HG02610 (cell line): ENCODE measurements at regions not wholly inside any gene's neighbourhood (a gene's known extent, or its start where the extent isn't known, plus 50 kb on each side); places are given as distances from the start of the nearest gene placed in this dataset.
"Not testable (repeated sequence)": the region's sequence is repeated elsewhere in the genome, so short reads cannot be mapped to it uniquely, and the experiment has no call there.

Source experiments
- ATAC-seq: cut with Tn5 transposase; IDR thresholded peaks from one replicate; pipeline ENCODE4 v1.9.1; 2021; ENCODE audit warnings: mild to moderate bottlenecking, moderate library complexity; ENCODE audit not compliant: unreplicated experiment

GRCh38 chr16:26382586-26382985, 684.1 kb upstream of the C16orf82 start:
- no peak for ATAC-seq

GRCh38 chr16:26386096-26386495, 680.6 kb upstream of the C16orf82 start:
- ATAC-seq = no peak

GRCh38 chr16:26391833-26392232, 674.9 kb upstream of the C16orf82 start:
- no peak for ATAC-seq

- no peak for ATAC-seq
These were observed 672.3 kb upstream of the C16orf82 start for GRCh38 chr16:26394409-26394808.

GRCh38 chr16:26395700-26396099, 671.0 kb upstream of the C16orf82 start:
- no peak for ATAC-seq

- ATAC-seq = no peak
These were observed 670.1 kb upstream of the C16orf82 start for GRCh38 chr16:26396511-26397235.

- ATAC-seq = no peak
These were observed 652.9 kb upstream of the C16orf82 start for GRCh38 chr16:26413780-26414179.

- ATAC-seq = not testable (repeated sequence)
These were observed 647.3 kb upstream of the C16orf82 start for GRCh38 chr16:26419458-26419857.

- no peak for ATAC-seq
These were observed 636.1 kb upstream of the C16orf82 start for GRCh38 chr16:26430618-26431017.

- ATAC-seq = no peak
These were observed 632.9 kb upstream of the C16orf82 start for GRCh38 chr16:26433807-26434206.

GRCh38 chr16:26441178-26441577, 625.5 kb upstream of the C16orf82 start:
- ATAC-seq = no peak

GRCh38 chr16:26442321-26442720, 624.4 kb upstream of the C16orf82 start:
- ATAC-seq = no peak

- no peak for ATAC-seq
These were observed 619.2 kb upstream of the C16orf82 start for GRCh38 chr16:26447570-26447969.

- ATAC-seq = no peak
These were observed 613.5 kb upstream of the C16orf82 start for GRCh38 chr16:26453215-26453614.

- no peak for ATAC-seq
These were observed 612.6 kb upstream of the C16orf82 start for GRCh38 chr16:26454102-26454501.

GRCh38 chr16:26456074-26456473, 610.7 kb upstream of the C16orf82 start:
- no peak for ATAC-seq

GRCh38 chr16:26457095-26457494, 609.6 kb upstream of the C16orf82 start:
- ATAC-seq = no peak

- ATAC-seq = no peak
These were observed 608.8 kb upstream of the C16orf82 start for GRCh38 chr16:26457882-26458281.

GRCh38 chr16:26464576-26465266, 602.0 kb upstream of the C16orf82 start:
- ATAC-seq = no peak

- ATAC-seq = not testable (repeated sequence)
These were observed 592.3 kb upstream of the C16orf82 start for GRCh38 chr16:26474405-26474804.

GRCh38 chr16:26475596-26475995, 591.1 kb upstream of the C16orf82 start:
- ATAC-seq = no peak

- no peak for ATAC-seq
These were observed 575.5 kb upstream of the C16orf82 start for GRCh38 chr16:26491101-26491670.
